Activated B cell treated with CpG ODN at 0.5 μM for 24 hours (primary cell): ENCODE measurements at regions not wholly inside any gene's neighbourhood (a gene's known extent, or its start where the extent isn't known, plus 50 kb on each side); places are given as distances from the start of the nearest gene placed in this dataset.

Experiments used
- ATAC-seq: fragments of 200-7000 bp; cut with Tn5 transposase; one replicate; pipeline ENCODE4 v1.10.0; 2021; ENCODE audit warnings: low read depth, mild to moderate bottlenecking, moderate library complexity
- CTCF ChIA-PET: fragments of 350-600 bp; sonication (Branson Sonifier 250); formaldehyde crosslinking; loops from one replicate; lab custom pipeline; 2021; ENCODE audit warnings: antibody characterized with exemption; lab: Charles Lee
- POLR2A ChIA-PET: fragments of 350-600 bp; sonication (Branson Sonifier 250); formaldehyde crosslinking; loops from one replicate; lab custom pipeline; 2021; ENCODE audit warnings: antibody characterized with exemption; lab: Charles Lee
- DNase-seq: peaks from one replicate; pipeline ENCODE4 v3.0.0; 2022
- H3K27ac Mint-ChIP-seq: one replicate; pipeline ENCODE4 v1.8.0; 2020; ENCODE audit warnings: mixed read lengths
- H3K27me3 Mint-ChIP-seq: one replicate; pipeline ENCODE4 v1.8.0; 2021; ENCODE audit warnings: mixed read lengths
- H3K36me3 Mint-ChIP-seq: one replicate; pipeline ENCODE4 v1.8.0; 2021; ENCODE audit warnings: low read depth, mixed read lengths
- H3K4me1 Mint-ChIP-seq: one replicate; pipeline ENCODE4 v1.8.0; 2021; ENCODE audit warnings: mixed read lengths
- H3K4me3 Mint-ChIP-seq: one replicate; pipeline ENCODE4 v1.8.0; 2020; ENCODE audit warnings: mild to moderate bottlenecking, mixed read lengths
- H3K9me3 Mint-ChIP-seq: one replicate; pipeline ENCODE4 v1.8.0; 2020; ENCODE audit warnings: mixed read lengths
- intact Hi-C: fragments of 100-400 bp; cut with micrococcal nuclease; formaldehyde crosslinking; loops from one replicate; pipeline ENCODE4 v1.15.1; 2024
- TF ChIP-seq, protein P1 (sequence below): fragments of 200-600 bp; IDR thresholded peaks from one replicate; pipeline ENCODE4 v1.8.0; 2022; ENCODE audit warnings: antibody characterized with exemption, mild to moderate bottlenecking

DNA sequence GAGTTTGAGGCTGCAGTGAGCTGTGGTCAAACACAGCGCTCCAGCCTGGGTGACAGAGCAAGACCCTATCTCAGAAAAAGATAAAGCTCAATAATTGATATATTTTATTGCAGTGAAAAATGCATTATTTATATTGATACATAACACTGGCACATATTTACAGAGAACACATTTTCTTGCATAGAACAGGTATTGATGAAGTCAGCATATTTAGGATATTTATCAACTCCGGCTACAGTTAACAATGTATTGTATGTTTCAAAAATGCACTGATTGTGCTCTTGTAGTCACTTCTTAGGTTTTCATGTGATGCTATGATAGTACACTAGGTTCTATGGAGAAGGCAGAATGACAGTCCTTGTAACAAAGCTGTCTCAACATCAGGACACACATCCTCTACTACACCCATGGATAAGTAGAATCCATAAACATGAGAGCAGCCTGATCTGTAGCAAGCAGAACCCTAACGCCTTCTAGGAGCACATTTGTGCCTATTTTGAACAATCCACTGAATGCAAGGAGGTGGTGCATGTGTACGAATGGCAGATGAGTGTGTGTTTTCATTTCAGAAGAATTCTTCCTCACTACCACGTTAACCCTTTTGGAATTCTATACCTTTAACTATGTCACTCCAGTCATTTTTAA, 586.1 kb upstream of the CELF2 start:
- CTCF ChIA-PET = no interaction called here
- DNase-seq (no peak), ATAC-seq (no peak)
- Mint-ChIP-seq H3K4me1 (no peaks in the 10 kb centered on the region), H3K27ac (no peak overlapping the region), H3K36me3 (no peaks in the 10 kb centered on the region), H3K4me3 (no peak overlapping the region), H3K27me3 (no peaks in the 10 kb centered on the region), H3K9me3 (peaks cover 8% of the 10 kb centered on the region)
- TF ChIP-seq, protein P1, sequence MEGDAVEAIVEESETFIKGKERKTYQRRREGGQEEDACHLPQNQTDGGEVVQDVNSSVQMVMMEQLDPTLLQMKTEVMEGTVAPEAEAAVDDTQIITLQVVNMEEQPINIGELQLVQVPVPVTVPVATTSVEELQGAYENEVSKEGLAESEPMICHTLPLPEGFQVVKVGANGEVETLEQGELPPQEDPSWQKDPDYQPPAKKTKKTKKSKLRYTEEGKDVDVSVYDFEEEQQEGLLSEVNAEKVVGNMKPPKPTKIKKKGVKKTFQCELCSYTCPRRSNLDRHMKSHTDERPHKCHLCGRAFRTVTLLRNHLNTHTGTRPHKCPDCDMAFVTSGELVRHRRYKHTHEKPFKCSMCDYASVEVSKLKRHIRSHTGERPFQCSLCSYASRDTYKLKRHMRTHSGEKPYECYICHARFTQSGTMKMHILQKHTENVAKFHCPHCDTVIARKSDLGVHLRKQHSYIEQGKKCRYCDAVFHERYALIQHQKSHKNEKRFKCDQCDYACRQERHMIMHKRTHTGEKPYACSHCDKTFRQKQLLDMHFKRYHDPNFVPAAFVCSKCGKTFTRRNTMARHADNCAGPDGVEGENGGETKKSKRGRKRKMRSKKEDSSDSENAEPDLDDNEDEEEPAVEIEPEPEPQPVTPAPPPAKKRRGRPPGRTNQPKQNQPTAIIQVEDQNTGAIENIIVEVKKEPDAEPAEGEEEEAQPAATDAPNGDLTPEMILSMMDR = no peak
- intact Hi-C loops = no loop called here
- POLR2A ChIA-PET = no interaction called here

DNA sequence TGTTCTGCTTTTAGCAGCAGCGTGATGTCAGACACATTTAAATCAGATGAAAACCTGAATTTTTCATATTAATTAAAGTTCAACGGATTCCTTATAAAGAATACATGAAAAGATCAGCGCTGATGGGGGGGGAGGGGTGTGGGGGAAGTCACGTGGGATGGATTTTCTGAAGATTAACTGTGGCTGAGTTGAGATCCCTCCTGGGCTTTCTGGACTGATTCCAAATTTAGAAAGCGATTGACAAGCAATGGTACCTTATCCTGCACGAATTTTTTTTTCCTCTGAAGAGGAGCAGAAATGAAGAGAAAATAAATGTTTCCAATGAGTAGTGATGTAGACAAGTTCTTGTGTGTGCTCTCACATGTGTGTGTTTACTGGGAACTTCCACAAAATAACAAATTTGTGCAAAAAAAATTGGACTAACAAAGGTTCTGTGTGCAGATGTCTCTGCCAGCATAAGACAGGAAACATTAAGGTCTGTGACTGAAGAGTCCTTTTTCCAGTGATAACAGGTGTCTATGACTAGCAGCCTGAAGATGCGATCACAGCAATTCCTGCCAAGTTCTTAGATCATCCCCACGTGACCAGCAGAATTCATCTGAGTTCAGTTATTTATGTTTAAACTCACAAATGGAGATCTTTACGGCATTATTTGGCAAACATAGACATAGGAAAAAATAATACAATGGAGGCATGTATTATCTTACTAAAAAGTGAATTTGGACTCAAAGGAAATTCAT, 585.2 kb upstream of the CELF2 start:
- ATAC-seq = no peak
- Mint-ChIP-seq H3K36me3 (no peaks in the 10 kb centered on the region), H3K27ac (no peak overlapping the region), H3K27me3 (no peaks in the 10 kb centered on the region), H3K4me3 (no peak overlapping the region), H3K4me1 (no peaks in the 10 kb centered on the region), H3K9me3 (peaks cover 8% of the 10 kb centered on the region)
- no peak for DNase-seq
- CTCF ChIA-PET = no interaction called here
- intact Hi-C loops = no loop called here
- POLR2A ChIA-PET = no interaction called here
- TF ChIP-seq, protein P1 = no peak

DNA sequence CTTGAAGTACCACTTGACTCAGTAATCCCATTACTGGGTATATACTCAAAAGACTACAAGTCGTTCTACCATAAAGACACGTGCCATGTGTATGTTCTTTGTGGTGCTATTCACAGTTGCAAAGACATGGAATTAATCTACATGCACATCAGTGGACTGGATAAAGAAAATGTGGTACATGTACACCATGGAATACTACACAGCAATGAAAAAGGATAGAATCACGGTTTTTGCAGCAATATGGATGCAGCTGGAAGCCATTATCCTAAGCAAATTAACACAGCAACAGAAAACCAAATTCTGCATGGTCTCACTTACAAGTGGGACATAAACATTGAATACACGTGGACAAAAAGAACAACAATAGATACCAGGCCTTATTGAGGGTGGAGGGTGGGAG, 583.4 kb upstream of the CELF2 start:
- TF ChIP-seq, protein P1 = no peak
- Mint-ChIP-seq H3K36me3 (no peaks in the 10 kb centered on the region), H3K4me1 (no peaks in the 10 kb centered on the region), H3K4me3 (no peak overlapping the region), H3K27ac (no peak overlapping the region), H3K9me3 (peaks cover 8% of the 10 kb centered on the region), H3K27me3 (no peaks in the 10 kb centered on the region)
- ChIA-PET CTCF (no interaction called here), POLR2A (no interaction called here)
- intact Hi-C loops = no loop called here
- ATAC-seq (no peak), DNase-seq (no peak)

DNA sequence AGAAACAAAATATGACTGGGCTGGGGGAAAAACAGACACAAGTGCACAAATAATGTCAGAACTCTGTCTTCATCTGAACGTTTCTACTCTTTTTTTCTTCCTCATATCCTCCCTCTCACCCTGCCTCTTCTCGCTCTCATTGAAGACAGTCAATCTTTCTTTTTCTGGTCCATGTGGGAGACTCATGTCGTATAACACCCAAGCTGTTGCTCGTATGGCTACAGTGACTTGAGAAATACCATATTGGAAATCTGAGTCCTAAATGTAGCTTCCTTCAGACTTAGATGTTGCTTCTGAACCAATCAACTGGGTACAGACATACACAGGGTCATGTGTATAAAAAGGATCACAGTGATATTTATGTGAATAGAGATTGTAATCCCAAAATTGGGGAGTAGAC, 579.8 kb upstream of the CELF2 start:
- no peak for DNase-seq
- ChIA-PET CTCF (no interaction called here), POLR2A (no interaction called here)
- intact Hi-C loops = no loop called here
- Mint-ChIP-seq H3K36me3 (no peaks in the 10 kb centered on the region), H3K4me3 (no peak overlapping the region), H3K27me3 (no peaks in the 10 kb centered on the region), H3K9me3 (peaks cover 8% of the 10 kb centered on the region), H3K4me1 (no peaks in the 10 kb centered on the region), H3K27ac (no peak overlapping the region)
- ATAC-seq = no peak
- TF ChIP-seq, protein P1 = no peak

DNA sequence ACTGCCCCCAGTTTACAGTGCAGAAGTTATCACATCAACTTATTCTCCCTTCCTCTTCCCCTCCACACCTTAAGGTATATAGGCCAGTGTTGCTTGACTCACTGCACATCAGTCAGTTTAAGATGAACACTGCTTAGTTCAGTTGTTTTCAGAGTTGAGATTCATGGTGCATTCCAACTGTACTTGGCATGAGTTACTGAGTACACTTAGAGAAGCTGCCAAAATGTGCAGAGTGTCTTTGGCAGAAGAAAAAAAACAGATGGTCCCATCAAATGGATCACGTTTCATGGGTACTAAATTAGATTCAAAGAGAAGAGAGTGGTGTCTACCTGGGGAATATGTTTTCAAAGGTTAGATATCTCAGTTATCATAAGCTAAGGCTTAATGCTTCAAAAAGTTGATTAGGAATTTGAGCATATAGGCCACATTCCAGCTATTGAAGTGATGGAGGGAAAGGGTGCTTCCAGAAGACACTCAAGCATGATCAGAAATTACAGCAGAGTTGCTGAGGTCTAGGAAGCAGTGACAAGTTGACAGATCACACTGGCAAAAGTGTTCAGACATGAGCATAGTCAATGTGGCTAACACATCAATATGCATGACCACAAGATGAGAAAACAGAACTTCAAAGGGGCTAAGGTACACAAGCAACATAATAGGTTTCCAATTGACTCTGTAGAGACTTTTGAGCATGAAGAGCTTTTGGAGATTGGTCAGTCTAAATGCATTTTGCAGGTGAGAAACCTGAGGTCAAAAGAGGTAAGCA, 579.2 kb upstream of the CELF2 start:
- Mint-ChIP-seq H3K36me3 (no peaks in the 10 kb centered on the region), H3K27me3 (no peaks in the 10 kb centered on the region), H3K4me3 (no peak overlapping the region), H3K27ac (no peak overlapping the region), H3K4me1 (no peaks in the 10 kb centered on the region), H3K9me3 (peaks cover 8% of the 10 kb centered on the region)
- DNase-seq (no peak), ATAC-seq (no peak)
- POLR2A ChIA-PET = no interaction called here
- intact Hi-C loops = no loop called here
- TF ChIP-seq, protein P1 = no peak
- CTCF ChIA-PET = no interaction called here
